GM21529 (cell line): ENCODE measurements at regions not wholly inside any gene's neighbourhood (a gene's known extent, or its start where the extent isn't known, plus 50 kb on each side); places are given as distances from the start of the nearest gene placed in this dataset.

Experiments used
- ATAC-seq: cut with Tn5 transposase; IDR thresholded peaks from one replicate; pipeline ENCODE4 v1.9.1; 2021; ENCODE audit not compliant: unreplicated experiment

DNA sequence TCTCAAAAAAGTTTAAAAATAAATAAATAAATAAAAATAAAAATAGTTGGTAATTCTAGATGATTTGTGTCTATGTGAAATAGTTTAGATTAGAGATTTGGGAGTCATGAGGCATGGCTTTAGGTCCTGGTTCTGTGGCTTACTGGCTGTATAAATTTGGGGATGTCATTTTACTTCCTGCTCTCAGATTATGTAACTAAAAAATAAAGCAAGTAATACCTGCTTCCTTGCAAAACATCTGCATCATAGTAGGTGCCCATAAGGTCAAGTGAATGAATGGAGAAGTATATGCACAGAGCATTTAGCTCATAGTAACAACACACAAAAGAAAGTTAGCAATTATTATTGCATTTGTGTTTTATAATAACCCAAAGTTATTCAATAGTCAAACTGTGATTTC, 287.7 kb upstream of the TLE4 start:
- ATAC-seq, result no peak

DNA sequence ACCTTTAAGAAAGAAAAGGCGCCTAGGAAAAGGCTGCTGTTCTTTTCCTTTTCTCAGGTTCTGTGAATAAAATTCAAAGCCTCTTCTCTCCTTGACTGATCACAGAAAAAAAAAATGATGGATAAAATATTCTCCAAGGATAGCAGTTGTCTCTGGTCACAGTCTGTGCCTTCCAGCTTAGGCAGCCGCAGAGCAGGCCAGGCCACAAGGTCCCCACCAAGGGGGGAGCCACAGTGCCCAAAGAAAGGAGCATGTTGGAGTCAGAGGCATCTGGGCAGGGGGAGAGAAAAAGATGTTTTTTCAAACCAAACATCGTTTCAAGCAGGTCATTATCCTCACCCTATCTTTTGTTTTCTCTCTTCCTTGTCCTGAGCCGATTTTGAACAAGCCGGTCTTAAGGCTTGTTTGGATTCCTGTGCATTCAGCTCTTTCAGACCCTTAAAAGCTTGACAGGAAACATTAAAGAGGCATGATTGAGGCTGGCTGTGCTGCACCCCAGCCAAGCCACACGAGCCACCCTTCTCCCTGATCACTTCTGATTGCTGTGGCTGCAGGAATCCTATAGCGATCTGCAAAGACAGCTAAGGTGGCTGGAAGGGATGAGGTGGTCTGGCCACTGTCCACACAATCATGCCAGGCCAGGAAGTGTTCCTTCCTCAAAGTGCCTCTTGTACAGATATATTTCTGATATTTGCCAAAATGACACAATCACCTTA, 284.6 kb upstream of the TLE4 start:
- no peak for ATAC-seq

DNA sequence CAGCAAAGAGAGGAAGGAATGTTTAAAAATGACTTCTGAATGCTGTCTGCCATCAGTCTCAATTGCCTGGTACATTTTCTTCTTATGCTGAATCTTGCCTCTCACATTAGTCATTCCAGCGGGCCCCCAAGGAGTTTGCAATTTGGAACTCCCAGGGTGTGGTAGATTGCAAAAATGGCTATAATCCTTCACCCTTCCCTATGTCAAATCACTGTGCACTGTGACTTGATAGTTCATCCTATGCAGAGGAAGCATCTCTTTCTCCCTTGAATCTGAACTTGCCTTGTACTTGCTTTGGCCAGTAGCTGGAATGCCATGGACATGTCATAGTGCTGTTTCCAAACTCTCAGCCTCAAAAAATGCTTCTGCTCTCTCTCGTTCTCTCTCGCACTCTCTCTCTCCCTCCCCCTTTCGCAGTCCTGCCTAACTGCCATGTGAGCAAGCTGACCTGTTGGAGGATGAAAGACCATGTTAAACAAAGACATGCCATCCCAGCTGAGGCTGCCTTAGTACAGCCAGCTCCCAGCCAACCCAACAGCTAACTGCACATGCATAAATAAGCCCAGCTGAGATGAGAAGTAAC, 284.0 kb upstream of the TLE4 start:
- no peak for ATAC-seq

DNA sequence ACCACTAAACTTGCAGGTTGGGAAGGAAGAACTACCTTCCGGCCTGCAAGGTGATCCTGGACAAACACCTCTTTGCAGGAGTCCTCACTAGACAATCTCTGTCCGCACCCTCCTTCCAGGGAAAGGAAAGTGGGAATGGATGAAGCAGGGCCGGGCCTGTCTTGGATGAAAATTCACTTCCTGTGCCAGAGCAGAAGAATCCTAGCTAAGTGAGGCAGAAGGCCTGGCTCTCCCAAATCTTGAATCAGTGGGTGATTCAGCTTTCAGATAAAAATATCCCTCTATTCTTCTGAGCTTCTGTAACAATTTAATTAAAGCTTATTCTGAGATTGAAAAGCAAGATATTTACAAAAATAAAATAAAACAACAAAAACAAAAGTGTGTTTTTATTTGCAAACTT, 281.9 kb upstream of the TLE4 start:
- ATAC-seq, result no peak

DNA sequence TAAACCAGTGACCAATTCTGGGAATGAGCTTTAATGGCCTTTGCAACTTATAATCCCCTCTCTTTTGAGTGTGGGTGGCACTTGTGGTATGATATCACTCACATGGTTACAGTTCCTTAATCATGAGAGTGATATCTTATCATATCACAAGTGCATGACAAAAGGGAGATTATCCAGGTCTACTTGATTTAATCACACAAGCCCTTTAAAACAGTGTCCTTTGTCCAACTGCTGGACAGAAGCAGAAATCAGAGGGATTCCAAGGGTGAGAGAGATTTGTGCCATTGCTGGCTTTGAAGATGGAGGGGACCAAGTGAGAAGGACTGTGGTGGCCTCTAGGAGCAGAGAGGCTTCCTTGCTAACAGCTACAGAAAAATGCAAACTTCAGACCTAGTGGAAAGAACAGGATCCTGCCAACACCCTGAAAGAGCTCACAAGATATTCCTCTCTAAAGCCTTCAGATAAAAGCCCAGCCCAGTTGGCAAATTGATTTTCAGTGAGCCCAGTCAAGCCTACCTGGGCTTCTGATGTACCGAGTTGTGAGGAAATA, 279.0 kb upstream of the TLE4 start:
- ATAC-seq, result no peak

DNA sequence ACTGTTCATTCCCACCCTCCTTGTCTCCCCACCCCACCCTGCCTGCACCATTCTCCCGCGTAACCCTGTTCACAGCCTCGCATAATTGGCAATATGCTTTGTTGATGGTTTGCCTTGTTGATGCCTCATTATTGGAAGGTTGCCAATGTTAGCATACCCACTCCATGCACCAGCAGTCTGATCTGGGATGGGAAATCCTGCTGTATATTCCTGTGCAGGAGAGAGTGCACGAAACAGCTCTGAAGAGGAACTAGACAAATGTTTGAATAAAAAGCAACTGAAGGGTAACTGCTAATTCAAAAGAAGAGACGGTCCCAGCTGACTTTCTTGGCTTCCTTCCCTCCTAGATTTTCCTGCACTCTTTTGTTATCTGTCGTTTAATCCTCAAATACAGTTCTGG, 271.7 kb upstream of the TLE4 start:
- ATAC-seq, result no peak

DNA sequence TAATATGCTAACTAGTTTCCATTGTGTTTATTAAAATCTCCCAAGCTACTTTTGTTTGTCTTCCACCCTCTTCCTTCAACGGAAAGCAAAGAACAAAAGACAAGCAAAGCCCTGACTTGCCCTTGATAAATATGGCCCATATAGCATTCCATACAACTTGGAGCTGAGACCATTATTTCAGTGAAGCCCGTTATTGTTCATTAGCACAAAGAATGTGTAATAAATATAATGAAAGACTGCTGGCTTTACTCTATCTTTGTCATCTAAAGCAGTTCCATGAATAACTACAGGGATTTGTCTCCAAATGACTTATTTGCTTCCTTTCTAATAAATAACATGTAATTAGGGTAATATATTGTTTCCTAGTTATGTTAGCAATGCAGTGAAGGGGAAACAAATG, 270.7 kb upstream of the TLE4 start:
- no peak for ATAC-seq

DNA sequence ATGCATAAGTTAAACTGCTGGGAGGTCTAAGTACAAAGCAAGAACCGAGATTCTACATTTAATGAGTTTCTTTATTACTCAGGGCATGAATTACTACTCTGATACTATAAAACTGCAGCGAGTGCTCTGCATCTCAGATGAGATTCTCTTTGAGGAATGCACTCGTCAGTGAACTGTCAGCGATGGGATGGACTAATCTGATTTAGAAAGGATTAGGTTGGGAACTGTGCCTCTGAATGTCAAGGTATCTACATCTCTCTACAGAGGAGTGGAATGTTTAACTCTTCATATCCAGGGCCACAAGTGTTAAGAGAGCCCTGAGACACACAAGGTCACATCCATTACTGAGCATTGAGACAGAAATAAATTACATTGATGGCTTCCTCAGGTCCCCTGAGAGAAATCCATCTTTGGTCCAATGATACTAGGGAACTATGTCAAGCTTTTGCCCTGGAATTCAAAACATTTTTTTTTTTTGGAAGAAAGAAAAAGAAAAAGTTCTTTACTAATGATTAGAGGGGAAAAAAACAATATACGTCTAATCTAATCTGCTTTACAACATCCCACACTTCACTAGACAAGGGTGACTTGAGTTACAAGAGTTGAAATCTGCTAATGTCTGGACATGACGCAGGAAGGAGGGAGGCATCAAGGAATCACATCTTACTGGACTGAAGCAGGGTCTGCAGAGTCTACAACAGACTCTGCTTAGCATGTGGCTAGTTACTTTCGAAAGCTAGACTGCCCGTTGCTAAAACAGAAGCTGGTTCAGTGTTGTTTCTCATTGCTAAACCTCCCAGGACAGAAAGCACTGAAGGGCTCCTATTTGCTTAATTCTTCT, 270.0 kb upstream of the TLE4 start:
- ATAC-seq, result no peak

DNA sequence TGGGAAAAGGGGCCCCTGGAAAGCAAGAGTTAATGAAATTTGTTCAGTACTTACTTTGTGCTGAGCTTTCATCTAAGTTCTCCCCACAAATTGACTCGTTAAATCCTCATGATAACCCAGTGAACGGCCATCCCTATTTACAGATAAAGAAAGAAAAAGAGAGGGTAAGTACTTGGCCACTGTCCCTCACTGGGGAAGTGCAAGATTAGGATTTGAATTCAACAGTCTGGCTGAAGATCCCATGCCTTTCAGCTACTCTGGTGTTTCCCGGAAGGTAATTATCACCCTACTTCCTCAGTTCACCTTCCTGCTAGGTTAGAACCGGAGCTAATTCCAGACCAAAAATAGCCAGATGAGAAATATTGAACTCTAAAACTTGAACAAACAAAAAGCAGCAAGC, 269.2 kb upstream of the TLE4 start:
- no peak for ATAC-seq

DNA sequence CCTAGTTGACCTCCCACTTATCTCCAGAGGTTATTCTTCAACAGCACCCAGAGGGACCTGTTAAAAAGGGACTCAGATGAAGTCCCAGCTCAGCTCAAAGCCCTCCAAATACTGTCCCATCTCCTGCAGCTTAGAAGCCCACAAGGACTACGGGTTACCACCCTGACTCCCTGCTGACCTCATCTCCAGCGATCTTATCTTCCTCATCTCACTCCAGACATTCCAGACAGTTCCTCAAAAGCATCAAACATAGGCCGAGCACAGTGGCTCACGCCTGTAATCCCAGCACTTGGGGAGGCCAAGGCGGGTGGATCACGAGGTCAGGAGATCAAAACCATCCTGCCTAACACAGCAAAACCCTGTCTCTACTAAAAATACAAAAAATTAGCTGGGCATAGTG, 263.8 kb upstream of the TLE4 start:
- ATAC-seq, result no peak

DNA sequence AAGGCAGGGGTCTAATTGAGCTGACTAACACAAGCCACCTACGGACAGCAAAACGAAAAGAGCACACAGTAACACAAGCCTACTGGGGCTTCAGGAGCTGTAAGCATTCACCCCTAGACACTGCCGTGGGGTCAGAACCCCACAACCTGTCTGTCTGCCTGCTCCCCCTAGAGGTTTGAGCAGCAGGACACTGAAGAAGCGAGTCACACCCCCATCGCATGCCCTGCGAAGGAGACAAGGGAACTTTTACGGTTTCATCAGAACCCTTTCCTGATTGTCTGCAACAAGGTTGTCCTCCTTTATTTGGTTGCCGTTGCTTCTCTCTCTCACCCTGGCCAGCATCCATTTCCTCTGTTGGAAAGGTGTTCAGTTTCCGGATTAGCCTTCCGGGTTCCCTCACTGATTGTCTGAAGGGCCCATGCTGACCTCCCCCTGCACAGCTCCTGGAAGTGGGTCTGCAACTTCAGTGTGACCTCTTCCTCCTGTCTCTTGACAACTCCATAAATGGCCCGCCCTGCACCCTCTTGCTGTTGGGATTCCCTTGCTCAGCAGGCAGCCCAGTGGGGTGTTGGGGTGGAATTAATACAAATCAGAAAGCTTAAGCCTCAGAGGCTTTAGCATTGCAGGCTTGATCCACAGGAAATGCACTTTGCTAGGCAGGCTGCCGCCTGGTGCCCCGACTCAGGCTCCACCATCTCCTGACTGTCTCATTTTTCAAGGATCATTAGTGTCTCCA, 258.9 kb upstream of the TLE4 start:
- ATAC-seq, result no peak

DNA sequence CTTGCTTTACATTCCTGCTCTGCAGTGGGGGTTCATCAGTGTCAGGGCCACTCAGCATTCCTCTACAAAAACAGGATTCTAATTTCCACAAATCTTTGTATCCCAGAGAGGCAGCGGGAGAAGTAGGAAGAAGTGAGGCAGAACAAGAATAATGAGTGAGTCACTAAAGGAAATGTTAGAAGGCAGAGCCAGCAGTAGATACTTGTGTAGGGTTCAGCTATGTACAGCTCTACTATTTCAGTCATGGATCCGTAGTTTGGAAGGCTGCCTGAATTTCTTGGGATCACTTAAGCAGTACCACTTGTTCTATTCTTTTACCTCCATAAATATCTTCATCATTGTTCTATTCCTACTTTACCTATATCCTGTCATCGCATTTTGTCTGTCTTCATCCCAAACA, 246.3 kb upstream of the TLE4 start:
- ATAC-seq, result no peak

DNA sequence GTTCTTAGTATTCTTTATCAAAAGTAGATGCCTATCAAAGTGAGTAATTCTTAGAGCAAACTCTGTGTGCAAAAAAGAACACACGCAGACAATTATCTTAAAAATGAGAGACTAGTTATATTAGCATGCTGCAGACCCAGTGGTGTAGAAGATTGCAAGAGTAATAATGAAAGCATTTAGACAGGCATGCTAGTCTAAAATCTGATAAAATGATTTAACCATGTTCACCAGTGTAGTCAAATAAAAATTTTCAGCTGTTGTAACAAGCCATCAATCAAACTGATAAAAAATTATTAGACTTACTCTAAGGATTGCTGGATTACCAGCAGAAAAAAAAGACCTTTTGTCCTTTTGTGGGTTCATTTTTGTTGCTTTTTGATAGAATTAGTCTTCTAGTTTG, 241.9 kb upstream of the TLE4 start:
- no peak for ATAC-seq

DNA sequence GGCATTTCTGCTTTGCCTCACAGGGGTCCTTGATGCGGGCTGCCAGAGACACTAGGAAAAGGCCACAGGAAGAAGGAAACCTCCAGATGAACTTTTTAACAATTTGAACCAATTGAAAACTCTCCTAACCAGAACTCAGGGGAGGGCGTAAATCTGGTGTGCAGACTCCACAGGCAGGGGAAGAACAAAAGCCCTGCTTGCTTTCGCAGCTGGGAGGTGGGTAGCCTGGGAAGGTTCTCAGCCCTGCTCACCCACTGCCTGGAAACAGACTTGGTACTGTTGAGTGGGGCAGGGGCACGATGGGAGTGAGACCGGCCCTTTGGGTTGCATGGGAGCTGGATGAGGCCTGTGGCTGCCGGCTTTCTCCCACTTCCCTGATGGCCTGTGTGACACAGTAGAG, 237.8 kb upstream of the TLE4 start:
- no peak for ATAC-seq

DNA sequence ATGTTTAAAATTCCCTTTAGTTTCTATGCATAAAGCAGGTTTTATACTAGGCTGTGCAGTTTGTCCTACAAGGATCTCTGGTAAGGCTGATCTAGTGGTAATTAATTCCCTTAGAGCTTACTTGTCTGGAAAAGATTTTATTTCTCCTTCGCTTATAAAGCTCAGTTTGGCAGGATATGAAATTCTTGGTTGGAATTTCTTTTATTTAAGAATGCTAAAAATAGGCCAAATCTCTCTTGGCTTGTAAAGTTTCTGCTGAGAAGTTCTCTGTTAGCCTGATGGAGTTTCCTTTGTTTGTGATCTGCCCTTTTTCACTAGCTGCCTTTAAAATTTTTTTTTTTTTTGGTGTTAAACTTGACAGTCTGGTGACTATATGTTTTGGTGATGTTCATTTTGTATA, 237.1 kb upstream of the TLE4 start:
- no peak for ATAC-seq

DNA sequence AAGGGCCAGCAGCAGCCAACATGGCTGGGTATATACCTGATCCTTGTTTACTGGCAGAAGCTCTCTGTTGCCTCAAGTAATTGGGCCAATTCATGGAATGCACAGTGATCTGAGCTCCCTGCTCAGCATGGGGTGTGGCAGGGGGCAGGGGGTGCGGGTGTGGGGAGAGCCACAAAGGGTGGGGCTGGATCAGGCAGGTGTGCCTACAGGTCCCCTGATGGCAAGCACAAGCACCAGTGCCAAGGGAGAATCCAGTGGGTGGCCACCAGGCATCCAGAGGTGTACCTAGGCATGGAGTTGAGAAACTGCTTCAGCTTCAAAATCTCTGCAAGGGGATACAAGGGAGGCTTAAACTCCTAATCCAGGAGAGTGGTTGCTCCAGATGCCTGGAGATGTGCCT, 235.8 kb upstream of the TLE4 start:
- no peak for ATAC-seq

DNA sequence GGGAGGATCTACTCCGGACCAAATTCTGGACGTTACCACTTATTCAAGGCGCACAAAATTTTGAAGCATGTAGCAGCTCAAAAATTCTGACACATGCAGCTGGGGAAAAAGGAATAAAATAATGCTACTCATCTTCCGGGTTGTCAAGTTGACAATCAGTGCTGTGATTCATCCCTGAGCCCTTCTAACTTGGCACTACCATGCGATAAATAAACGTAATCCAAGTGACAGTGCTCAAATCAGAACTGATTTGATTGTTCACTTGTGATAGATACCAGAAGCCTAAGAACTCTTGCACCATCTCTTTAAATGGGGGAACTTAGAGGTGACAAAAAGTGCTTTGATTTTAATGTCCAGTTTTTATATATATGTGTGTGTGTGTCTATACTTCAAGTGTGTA, 230.2 kb upstream of the TLE4 start:
- ATAC-seq, result no peak

DNA sequence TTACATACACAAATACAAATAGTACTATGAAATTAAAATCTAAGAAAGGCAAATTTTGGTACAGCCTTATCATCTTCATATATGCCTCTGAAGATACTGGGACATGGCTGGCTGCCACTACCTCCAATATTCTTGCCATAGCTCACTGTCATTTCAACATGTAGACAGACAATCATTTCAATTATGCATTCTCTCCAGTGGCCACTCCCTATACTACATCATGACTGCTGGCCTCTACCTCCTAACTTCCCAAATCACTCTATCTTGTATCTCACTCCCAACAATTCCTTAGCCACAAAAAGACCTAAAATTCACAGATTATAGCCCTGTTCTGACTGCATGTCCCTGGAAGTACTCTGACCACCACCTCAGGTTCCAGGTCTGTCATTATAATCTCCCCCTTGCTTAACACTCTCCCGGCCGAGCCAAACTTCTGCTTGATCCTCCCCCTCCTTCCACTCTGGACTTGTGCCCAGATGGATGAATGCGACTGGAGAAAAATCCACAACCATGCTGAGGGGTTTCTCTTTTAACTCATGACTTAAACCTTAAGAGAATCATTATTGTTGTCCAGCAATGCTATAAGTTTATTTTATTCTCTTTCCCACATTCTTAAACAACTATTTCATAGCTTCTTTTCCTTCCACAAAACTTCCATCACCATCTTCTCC, 225.3 kb upstream of the TLE4 start:
- no peak for ATAC-seq

DNA sequence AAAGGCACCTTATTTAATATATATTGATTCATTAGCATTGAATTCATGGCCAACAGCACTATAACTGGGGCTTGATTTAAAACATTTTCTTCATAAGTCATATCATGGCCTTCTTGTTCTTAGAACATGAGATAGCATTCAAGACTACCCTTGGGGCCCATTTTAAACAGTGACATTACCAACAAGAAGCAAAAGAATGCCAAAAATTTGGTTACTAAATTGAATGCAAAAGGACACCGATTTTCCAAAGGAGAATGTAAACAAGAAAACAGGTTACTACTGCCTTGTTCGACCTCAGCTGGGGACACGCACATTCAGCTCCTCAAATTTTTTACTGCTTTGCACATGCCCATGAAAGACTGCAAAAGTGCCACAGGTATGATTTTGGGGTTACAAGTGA, 219.4 kb upstream of the TLE4 start:
- ATAC-seq, result no peak

DNA sequence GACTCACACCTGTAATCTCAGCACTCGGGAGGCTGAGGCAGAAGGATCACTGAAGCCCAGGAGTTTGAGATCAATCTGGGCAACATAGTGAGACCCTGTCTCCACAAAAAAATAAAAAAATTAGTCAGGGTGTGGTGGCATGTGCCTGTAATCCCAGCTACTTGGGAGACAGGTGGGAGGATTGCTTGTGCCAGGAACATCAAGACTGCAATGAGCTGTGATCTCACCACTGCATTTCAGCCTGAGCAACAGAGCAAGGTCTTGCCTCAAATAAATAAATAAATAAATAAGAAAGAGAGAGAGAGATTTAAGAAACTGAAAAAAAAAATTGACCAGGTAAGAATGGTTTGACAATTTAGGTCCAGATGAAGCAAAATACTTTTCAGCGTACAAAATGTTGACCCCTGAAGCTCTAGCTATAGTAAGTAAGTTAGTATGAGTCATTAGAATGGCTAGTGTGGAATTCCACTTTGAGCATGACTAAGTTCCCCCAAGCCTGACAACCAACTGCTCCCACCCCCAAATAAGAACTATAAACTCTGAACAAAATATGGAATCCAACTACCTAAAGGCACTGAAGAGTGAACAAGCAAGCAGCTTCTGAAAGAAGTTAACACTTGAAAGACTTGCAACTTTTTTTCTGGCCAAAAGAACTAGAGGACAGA, 217.8 kb upstream of the TLE4 start:
- ATAC-seq, result no peak
